Progenitor cell of endocrine pancreas (in vitro differentiated cells): ENCODE measurements at regions not wholly inside any gene's neighbourhood (a gene's known extent, or its start where the extent isn't known, plus 50 kb on each side); places are given as distances from the start of the nearest gene placed in this dataset.

Experiments
- DNase-seq: peaks from one replicate; pipeline ENCODE4 v3.0.0; 2021; ENCODE audit warnings: low spot score; ENCODE audit not compliant: unreplicated experiment
- H3K27ac Mint-ChIP-seq: 2 replicates; pipeline ENCODE4 v1.8.0; 2021; ENCODE audit warnings: mild to moderate bottlenecking, moderate library complexity, mixed read lengths
- H3K27me3 Mint-ChIP-seq: 2 replicates; pipeline ENCODE4 v1.8.0; 2021; ENCODE audit warnings: mixed read lengths
- H3K36me3 Mint-ChIP-seq: 2 replicates; pipeline ENCODE4 v1.8.0; 2022; ENCODE audit warnings: mixed read lengths; ENCODE audit not compliant: insufficient read depth
- H3K4me1 Mint-ChIP-seq: 2 replicates; pipeline ENCODE4 v1.8.0; 2021; ENCODE audit warnings: low read depth, mixed read lengths
- H3K4me3 Mint-ChIP-seq: 2 replicates; pipeline ENCODE4 v1.8.0; 2021; ENCODE audit warnings: low read depth, mild to moderate bottlenecking, moderate library complexity, mixed read lengths
- H3K9me3 Mint-ChIP-seq: 2 replicates; pipeline ENCODE4 v1.8.0; 2021; ENCODE audit warnings: low read depth, mixed read lengths
- TF ChIP-seq, protein P1 (sequence below): fragments of 200-600 bp; sonication (generic); IDR thresholded peaks from one replicate; pipeline ENCODE4 v1.5.0; 2021; ENCODE audit warnings: antibody characterized with exemption, mild to moderate bottlenecking; ENCODE audit not compliant: unreplicated experiment

DNA sequence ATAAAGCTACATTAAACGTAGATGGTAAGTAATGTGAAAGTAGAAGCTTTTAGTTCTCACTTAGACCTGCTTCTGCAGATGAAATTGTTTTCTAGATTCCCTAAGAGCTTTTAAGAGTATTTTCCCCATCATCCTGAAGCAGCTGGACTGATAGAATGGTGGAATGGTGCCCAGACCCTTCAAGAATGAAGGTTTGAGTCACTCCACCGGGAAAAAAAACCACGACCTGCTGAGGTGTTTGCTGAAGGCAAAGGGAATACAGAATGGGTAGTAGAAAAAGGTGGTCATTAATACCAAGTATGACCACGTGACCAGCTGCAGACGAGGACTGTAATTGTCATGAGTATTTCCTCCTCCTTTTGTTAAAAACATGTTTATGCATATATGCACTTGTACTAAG, 79.2 kb upstream of the PTPRZ1 start:
- no peak overlapping the region for H3K27ac Mint-ChIP-seq
- DNase-seq = no peak
- H3K27me3 Mint-ChIP-seq = no peaks in the 10 kb centered on the region
- peaks cover 4% of the 10 kb centered on the region for H3K9me3 Mint-ChIP-seq
- H3K36me3 Mint-ChIP-seq = no peaks in the 10 kb centered on the region
- TF ChIP-seq, protein P1, sequence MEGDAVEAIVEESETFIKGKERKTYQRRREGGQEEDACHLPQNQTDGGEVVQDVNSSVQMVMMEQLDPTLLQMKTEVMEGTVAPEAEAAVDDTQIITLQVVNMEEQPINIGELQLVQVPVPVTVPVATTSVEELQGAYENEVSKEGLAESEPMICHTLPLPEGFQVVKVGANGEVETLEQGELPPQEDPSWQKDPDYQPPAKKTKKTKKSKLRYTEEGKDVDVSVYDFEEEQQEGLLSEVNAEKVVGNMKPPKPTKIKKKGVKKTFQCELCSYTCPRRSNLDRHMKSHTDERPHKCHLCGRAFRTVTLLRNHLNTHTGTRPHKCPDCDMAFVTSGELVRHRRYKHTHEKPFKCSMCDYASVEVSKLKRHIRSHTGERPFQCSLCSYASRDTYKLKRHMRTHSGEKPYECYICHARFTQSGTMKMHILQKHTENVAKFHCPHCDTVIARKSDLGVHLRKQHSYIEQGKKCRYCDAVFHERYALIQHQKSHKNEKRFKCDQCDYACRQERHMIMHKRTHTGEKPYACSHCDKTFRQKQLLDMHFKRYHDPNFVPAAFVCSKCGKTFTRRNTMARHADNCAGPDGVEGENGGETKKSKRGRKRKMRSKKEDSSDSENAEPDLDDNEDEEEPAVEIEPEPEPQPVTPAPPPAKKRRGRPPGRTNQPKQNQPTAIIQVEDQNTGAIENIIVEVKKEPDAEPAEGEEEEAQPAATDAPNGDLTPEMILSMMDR = no peak
- H3K4me3 Mint-ChIP-seq = no peak overlapping the region
- peaks cover 4% of the 10 kb centered on the region for H3K4me1 Mint-ChIP-seq

- no peaks in the 10 kb centered on the region for H3K9me3 Mint-ChIP-seq
- no peak overlapping the region for H3K4me3 Mint-ChIP-seq
- H3K27me3 Mint-ChIP-seq = no peaks in the 10 kb centered on the region
- TF ChIP-seq, protein P1 = no peak
- H3K27ac Mint-ChIP-seq = no peak overlapping the region
- H3K36me3 Mint-ChIP-seq = no peaks in the 10 kb centered on the region
- DNase-seq = no peak
- no peaks in the 10 kb centered on the region for H3K4me1 Mint-ChIP-seq
Measured at GRCh38 chr7:121777672-121778071, 95.3 kb upstream of the PTPRZ1 start.

DNA sequence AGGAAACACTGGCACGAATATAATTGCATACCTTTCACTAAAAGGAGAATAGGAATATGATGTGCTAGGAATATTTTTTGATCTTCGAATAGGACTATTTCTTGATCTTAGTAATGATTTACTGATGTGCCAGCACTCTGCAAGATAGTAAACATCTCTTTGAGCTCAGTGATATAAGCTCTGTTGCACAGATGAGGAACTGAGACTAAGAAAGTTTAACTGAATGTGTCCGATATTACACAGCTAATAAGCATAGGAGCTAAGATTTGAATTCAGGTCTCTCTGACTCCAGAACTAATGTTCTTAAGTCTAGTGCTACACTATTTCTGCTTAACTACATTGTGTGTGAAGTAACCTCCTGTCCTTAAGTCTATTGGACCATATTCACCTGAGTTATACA, 98.4 kb upstream of the PTPRZ1 start:
- Mint-ChIP-seq H3K4me3 (no peak overlapping the region), H3K36me3 (no peaks in the 10 kb centered on the region), H3K27me3 (no peaks in the 10 kb centered on the region), H3K4me1 (no peaks in the 10 kb centered on the region), H3K27ac (no peak overlapping the region), H3K9me3 (no peaks in the 10 kb centered on the region)
- TF ChIP-seq, protein P1 = no peak
- no peak for DNase-seq

DNA sequence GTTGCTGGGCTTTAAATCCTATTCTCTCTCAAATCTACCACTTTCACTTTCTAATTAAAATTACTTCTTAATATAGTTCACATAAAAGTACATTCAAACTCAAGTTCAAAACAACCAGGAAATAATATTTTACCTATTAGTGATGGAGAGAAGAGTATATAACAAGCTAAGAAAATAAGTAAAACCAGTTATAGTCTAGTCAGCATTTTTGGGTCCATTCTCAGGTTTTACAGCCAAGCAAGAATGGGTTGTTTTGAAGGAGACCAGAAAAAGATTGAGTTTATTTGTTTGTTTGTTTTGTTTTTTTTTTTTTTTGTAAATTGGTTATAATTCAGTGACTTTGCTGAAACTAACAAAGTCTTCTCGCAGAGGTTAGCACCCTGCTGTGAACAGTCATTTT, 106.3 kb upstream of the PTPRZ1 start:
- Mint-ChIP-seq H3K4me3 (no peak overlapping the region), H3K27me3 (no peaks in the 10 kb centered on the region), H3K9me3 (no peaks in the 10 kb centered on the region), H3K4me1 (no peaks in the 10 kb centered on the region), H3K27ac (no peak overlapping the region), H3K36me3 (no peaks in the 10 kb centered on the region)
- DNase-seq = no peak
- TF ChIP-seq, protein P1 = no peak

DNA sequence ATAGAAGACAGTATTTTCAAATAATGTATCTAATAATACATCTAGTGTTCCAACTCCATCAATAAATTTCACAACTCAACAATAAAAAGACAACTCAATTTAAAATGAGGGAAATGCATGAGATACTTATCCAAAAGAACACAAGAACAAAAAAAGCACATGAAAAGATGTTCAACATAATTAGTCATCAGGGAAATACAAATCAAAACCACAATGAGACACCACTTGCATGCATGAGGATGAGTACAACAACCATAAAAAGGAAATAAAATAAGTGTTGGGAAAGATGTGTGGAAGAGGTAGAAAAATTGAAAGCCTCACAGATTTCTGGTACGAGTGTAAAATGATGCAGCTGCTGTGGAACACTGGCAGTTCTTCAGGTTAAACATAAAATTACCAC, 111.6 kb upstream of the PTPRZ1 start:
- Mint-ChIP-seq H3K27ac (no peak overlapping the region), H3K4me3 (no peak overlapping the region), H3K4me1 (no peaks in the 10 kb centered on the region), H3K36me3 (no peaks in the 10 kb centered on the region), H3K27me3 (no peaks in the 10 kb centered on the region), H3K9me3 (no peaks in the 10 kb centered on the region)
- TF ChIP-seq, protein P1 = no peak
- no peak for DNase-seq
